H1 (cell line): ENCODE measurements at regions not wholly inside any gene's neighbourhood (a gene's known extent, or its start where the extent isn't known, plus 50 kb on each side); places are given as distances from the start of the nearest gene placed in this dataset.

Source experiments
- EZH2 ChIP-seq: fragments of 200-600 bp; sonication (generic); IDR thresholded peaks from 2 replicates; pipeline ENCODE4 v1.7.1; 2012; ENCODE audit warnings: low read depth, mild to moderate bottlenecking, moderate library complexity, low read length, inconsistent platforms; ENCODE audit not compliant: severe bottlenecking
- GABPA ChIP-seq: IDR thresholded peaks from 2 replicates; pipeline ENCODE4 v1.6.1; 2011; ENCODE audit warnings: mild to moderate bottlenecking, low read length, moderate library complexity, borderline replicate concordance; ENCODE audit not compliant: insufficient read depth
- JUND ChIP-seq: IDR thresholded peaks from 2 replicates; pipeline ENCODE4 v1.6.1; 2011; ENCODE audit warnings: mild to moderate bottlenecking, improper control_type of control experiment, low read length
- KDM1A ChIP-seq: fragments of 200-600, 300-600 bp; sonication (generic); IDR thresholded peaks from 2 replicates; pipeline ENCODE4 v1.7.1; 2016; ENCODE audit warnings: mild to moderate bottlenecking, low read length, borderline replicate concordance
- MAX ChIP-seq: IDR thresholded peaks from 2 replicates; pipeline ENCODE4 v1.6.1; 2012; ENCODE audit warnings: inconsistent platforms
- PHF8 ChIP-seq: fragments of 200-600 bp; sonication (generic); conservative IDR thresholded peaks from 2 replicates; pipeline ENCODE4 v1.7.1; 2012; ENCODE audit warnings: low read depth, mild to moderate bottlenecking, inconsistent platforms, low read length, moderate library complexity
- POLR2A ChIP-seq, 2 experiments: IDR thresholded peaks; 1 replicate in 1 of 2; 2 replicates in 1 of 2; pipeline ENCODE4 v1.6.1; 2011; ENCODE audit warnings: low read depth in 2 of 2, low read length in 2 of 2, mild to moderate bottlenecking in 2 of 2; ENCODE audit errors: control extremely low read depth in 1 of 2
- POLR2AphosphoS5 ChIP-seq: IDR thresholded peaks from 2 replicates; pipeline ENCODE4 v1.6.1; 2011; ENCODE audit warnings: low read depth, low read length
- RNF2 ChIP-seq: fragments of 200-900, 300-1000 bp; sonication (generic); IDR thresholded peaks from 2 replicates; pipeline ENCODE4 v1.7.1; 2016; ENCODE audit warnings: borderline replicate concordance, low read depth, mild to moderate bottlenecking, antibody characterized with exemption, low read length; ENCODE audit not compliant: poor library complexity, severe bottlenecking; ENCODE audit errors: missing control alignments
- SAP30 ChIP-seq: fragments of 300-600 bp; sonication (generic); IDR thresholded peaks from 2 replicates; pipeline ENCODE4 v1.7.1; 2012; ENCODE audit warnings: low read length, moderate library complexity, mild to moderate bottlenecking, inconsistent platforms; ENCODE audit not compliant: insufficient read depth, insufficient replicate concordance
- TAF1 ChIP-seq: IDR thresholded peaks from 2 replicates; pipeline ENCODE4 v1.6.1; 2011; ENCODE audit warnings: mild to moderate bottlenecking, low read depth, low read length
- TF ChIP-seq, protein P1 (sequence below), 3 experiments: IDR thresholded peaks; 1 replicate in 2 of 3; 2 replicates in 1 of 3; pipeline versions ENCODE4 v1.5.1 to v1.6.1; 2011; ENCODE audit warnings: low read length in 3 of 3, mild to moderate bottlenecking in 3 of 3, inconsistent platforms in 2 of 3, low read depth in 1 of 3, moderate library complexity in 1 of 3; ENCODE audit not compliant: insufficient read depth in 1 of 3; ENCODE audit errors: control extremely low read depth in 1 of 3

GRCh38 chr1:30172299-30172694, 551.1 kb downstream of the MATN1 start:
- TF ChIP-seq MAX: no peak
- TF ChIP-seq EZH2: no peak
- no peak for TF ChIP-seq TAF1
- TF ChIP-seq POLR2AphosphoS5: no peak
- TF ChIP-seq, protein P1, sequence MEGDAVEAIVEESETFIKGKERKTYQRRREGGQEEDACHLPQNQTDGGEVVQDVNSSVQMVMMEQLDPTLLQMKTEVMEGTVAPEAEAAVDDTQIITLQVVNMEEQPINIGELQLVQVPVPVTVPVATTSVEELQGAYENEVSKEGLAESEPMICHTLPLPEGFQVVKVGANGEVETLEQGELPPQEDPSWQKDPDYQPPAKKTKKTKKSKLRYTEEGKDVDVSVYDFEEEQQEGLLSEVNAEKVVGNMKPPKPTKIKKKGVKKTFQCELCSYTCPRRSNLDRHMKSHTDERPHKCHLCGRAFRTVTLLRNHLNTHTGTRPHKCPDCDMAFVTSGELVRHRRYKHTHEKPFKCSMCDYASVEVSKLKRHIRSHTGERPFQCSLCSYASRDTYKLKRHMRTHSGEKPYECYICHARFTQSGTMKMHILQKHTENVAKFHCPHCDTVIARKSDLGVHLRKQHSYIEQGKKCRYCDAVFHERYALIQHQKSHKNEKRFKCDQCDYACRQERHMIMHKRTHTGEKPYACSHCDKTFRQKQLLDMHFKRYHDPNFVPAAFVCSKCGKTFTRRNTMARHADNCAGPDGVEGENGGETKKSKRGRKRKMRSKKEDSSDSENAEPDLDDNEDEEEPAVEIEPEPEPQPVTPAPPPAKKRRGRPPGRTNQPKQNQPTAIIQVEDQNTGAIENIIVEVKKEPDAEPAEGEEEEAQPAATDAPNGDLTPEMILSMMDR (IDR thresholded peaks at IDR 0.05; ENCODE audit: control extremely low read depth in 1 of 3, insufficient read depth in 1 of 3, low read depth in 1 of 3, low read length in 3 of 3): no peak
- TF ChIP-seq SAP30: no peak
- no peak for TF ChIP-seq GABPA
- TF ChIP-seq POLR2A (IDR thresholded peaks at IDR 0.05; ENCODE audit: control extremely low read depth in 1 of 2, low read depth in 2 of 2, low read length in 2 of 2): no peak
- TF ChIP-seq KDM1A: no peak
- no peak for TF ChIP-seq JUND
- TF ChIP-seq PHF8: no peak
- TF ChIP-seq RNF2: no peak
